DOHH2 (cell line): ENCODE measurements at regions not wholly inside any gene's neighbourhood (a gene's known extent, or its start where the extent isn't known, plus 50 kb on each side); places are given as distances from the start of the nearest gene placed in this dataset.
"Not testable (repeated sequence)": the region's sequence is repeated elsewhere in the genome, so short reads cannot be mapped to it uniquely, and the experiment has no call there.

Source experiments
- H3F3A ChIP-seq: fragments of 200-600 bp; sonication (generic), shearing (Covaris generic); 2 replicates; pipeline ENCODE4 v1.6.0; 2016; ENCODE audit warnings: antibody characterized with exemption, mild to moderate bottlenecking; ENCODE audit not compliant: control insufficient read depth, insufficient read depth
- H3K27ac ChIP-seq: fragments of 200-600 bp; sonication (generic); 2 replicates; pipeline ENCODE4 v1.5.1; 2014; ENCODE audit warnings: low read depth, mild to moderate bottlenecking, low read length, moderate library complexity
- H3K27me3 ChIP-seq: fragments of 200-600 bp; sonication (generic); 2 replicates; pipeline ENCODE4 v1.6.1; 2014; ENCODE audit warnings: mild to moderate bottlenecking, low read length, mixed read lengths; ENCODE audit not compliant: control insufficient read depth
- H3K36me3 ChIP-seq: fragments of 200-600 bp; sonication (generic); 2 replicates; pipeline ENCODE4 v1.6.1; 2014; ENCODE audit warnings: mild to moderate bottlenecking, low read length, moderate library complexity, mixed read lengths; ENCODE audit not compliant: control insufficient read depth
- H3K4me1 ChIP-seq: fragments of 200-600 bp; sonication (generic); 2 replicates; pipeline ENCODE4 v1.6.1; 2014; ENCODE audit warnings: mild to moderate bottlenecking, low read length, mixed read lengths; ENCODE audit not compliant: control insufficient read depth
- H3K4me2 ChIP-seq: fragments of 200-600 bp; sonication (generic); 2 replicates; pipeline ENCODE4 v1.6.0; 2014; ENCODE audit warnings: mild to moderate bottlenecking, low read length, moderate library complexity
- H3K4me3 ChIP-seq: fragments of 200-600 bp; sonication (generic); 2 replicates; pipeline ENCODE4 v1.5.1; 2014; ENCODE audit warnings: mild to moderate bottlenecking, low read length, mixed read lengths
- H3K79me2 ChIP-seq: fragments of 200-600 bp; sonication (generic); 2 replicates; pipeline ENCODE4 v1.6.1; 2014; ENCODE audit warnings: mild to moderate bottlenecking, low read length, mixed read lengths; ENCODE audit not compliant: control insufficient read depth
- H3K9me2 ChIP-seq: fragments of 200-600 bp; sonication (generic); replicated peaks from 2 replicates; pipeline ENCODE4 v1.6.1; 2014; ENCODE audit warnings: mild to moderate bottlenecking, low read length, mixed read lengths; ENCODE audit not compliant: control insufficient read depth
- H3K9me3 ChIP-seq: fragments of 200-600 bp; sonication (generic); 2 replicates; pipeline ENCODE4 v1.6.1; 2014; ENCODE audit warnings: antibody characterized with exemption, low read length, mixed read lengths; ENCODE audit not compliant: control insufficient read depth, insufficient read depth
- H4K20me1 ChIP-seq: fragments of 200-600 bp; sonication (generic); 2 replicates; pipeline ENCODE4 v1.6.0; 2014; ENCODE audit warnings: low read depth, mild to moderate bottlenecking, antibody characterized with exemption, low read length, moderate library complexity; ENCODE audit not compliant: control insufficient read depth, insufficient read depth

DNA sequence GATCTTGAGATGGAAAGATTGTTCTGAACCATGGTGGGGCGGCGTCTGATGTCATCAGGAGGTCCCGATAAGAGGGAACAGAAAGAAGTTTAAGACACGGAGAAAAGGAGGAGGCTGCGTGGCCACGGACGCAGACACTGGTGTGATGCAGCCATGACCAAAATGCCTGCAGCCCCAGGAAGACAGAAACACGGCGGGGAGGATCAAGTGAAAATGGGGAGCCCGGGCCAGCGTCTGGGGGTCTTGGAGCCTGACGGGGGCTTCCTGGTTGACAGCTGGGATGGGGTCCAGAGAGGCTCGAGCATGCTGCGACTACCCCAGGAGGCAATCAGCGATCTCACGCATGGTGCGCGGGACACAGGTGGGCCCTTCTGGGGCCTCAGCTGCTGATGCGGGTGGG lies 119.7 kb downstream of the NPIPB11 start:
- not testable (repeated sequence) for H3K4me3 ChIP-seq, H4K20me1 ChIP-seq, H3K79me2 ChIP-seq, H3K27ac ChIP-seq, H3K9me2 ChIP-seq, H3K4me2 ChIP-seq, H3F3A ChIP-seq, H3K36me3 ChIP-seq, H3K9me3 ChIP-seq
- Histone ChIP-seq H3K4me1 (peaks cover 11% of the 10 kb centered on the region), H3K27me3 (peaks cover 13% of the 10 kb centered on the region)

DNA sequence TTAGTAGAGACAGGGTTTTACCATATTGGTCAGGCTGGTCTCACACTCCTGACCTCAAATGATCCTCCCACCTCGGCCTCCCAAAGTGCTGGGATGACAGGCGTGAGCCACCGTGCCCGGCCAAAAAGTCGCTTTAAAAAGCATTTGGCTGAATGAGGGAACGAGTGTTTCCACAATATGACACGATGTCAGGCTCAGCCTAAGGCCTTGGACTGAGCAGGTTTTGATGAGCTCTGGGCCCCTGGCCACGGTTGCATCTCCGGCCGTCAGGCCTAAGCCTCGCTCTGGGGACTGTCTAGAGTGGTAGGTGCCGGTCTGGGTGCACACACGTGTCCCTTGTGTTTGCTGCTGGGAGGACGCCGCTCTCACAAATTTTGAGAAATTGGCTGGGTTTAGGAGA lies 120.3 kb downstream of the NPIPB11 start:
- H3K4me2 ChIP-seq, H3K27ac ChIP-seq, H3F3A ChIP-seq, H3K36me3 ChIP-seq, H3K9me3 ChIP-seq, H3K9me2 ChIP-seq, H4K20me1 ChIP-seq, H3K79me2 ChIP-seq, H3K4me3 ChIP-seq: not testable (repeated sequence)
- Histone ChIP-seq H3K4me1 (peaks cover 11% of the 10 kb centered on the region), H3K27me3 (peaks cover 12% of the 10 kb centered on the region)

DNA sequence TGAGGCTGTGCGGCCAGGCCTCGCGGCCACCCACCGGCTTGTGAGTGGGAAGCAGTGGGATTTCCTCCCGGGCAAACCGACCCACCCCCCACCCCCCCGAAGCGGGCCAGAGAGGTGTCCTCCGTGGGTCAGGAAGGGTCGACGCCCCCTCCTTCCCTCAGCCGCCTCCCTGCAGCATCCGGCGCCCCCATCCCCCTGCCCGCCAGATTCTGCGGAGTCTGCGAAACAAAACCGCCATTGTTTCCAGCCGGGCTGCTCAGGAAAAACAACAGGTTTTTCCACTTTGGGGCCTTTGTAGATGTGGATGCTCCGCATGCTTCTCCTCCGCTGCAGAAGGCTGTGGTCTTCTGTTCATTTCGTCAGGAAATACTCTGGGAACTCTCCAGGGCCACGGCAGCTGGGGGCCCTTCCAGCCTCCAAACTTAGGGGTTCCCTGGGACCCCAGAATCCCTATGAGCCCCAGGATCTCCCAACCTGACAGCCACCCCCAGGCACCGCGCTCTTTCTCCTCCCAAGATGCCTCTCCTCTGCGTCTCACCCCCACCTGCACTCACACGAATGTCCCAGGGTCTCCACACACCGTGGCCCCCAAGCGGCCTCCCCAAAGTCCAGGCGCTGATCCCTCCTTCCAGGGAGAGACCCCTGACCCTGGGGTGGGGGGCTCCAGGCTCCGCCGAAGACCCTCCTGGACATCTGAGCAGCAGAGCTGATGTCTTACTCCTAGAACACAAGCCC lies 121.2 kb downstream of the NPIPB11 start:
- H3K4me1 ChIP-seq = peaks cover 11% of the 10 kb centered on the region
- H3K79me2 ChIP-seq, H3K27me3 ChIP-seq, H3K4me2 ChIP-seq, H3K9me2 ChIP-seq, H4K20me1 ChIP-seq, H3K9me3 ChIP-seq, H3K36me3 ChIP-seq, H3F3A ChIP-seq, H3K27ac ChIP-seq, H3K4me3 ChIP-seq: not testable (repeated sequence)

DNA sequence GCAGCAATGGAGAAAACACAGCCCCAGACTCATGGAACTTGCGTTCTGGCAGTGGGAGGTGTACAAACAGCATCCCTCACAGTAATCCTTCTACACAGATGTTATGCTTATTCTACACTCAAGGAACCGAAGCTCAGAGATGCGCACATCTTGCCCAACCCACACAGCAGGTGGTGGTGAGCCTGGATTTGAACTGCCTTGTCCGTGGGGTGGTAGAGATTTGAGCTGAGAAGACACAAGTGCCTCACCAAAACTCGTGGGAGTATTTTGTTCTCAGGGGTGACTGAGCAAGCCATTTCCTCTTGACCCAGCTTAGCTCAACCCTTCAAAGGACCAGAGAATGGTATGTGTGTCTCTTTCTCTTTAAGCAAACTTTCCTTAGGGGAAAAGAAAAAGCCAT lies 121.8 kb downstream of the NPIPB11 start:
- not testable (repeated sequence) for H3K27ac ChIP-seq, H3K9me2 ChIP-seq, H3K9me3 ChIP-seq, H4K20me1 ChIP-seq, H3K4me3 ChIP-seq, H3F3A ChIP-seq, H3K36me3 ChIP-seq, H3K4me2 ChIP-seq, H3K79me2 ChIP-seq, H3K27me3 ChIP-seq
- peaks cover 11% of the 10 kb centered on the region for H3K4me1 ChIP-seq

DNA sequence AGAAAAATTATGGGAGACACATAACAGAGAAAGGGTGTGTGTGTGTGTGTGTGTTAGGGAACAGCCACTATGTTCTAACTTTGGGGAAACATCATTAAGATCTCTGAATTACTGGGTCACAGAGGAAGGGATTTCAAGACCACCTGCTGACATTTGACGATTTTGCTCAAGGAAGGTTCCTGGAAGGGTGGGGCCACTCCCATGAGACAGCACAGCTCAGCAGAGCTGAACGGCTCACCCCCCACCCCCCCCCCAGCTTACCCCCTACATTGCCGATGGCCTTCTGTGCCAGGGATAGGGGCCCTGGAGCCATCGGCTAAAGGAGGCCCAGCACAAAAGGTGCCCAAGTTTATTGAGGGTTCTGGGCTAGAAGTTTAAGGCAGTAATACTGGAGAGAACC lies 122.4 kb downstream of the NPIPB11 start:
- not testable (repeated sequence) for H3K4me3 ChIP-seq, H3F3A ChIP-seq, H3K27me3 ChIP-seq, H3K9me2 ChIP-seq, H3K79me2 ChIP-seq, H3K27ac ChIP-seq, H4K20me1 ChIP-seq, H3K9me3 ChIP-seq, H3K4me2 ChIP-seq, H3K36me3 ChIP-seq
- peaks cover 11% of the 10 kb centered on the region for H3K4me1 ChIP-seq

DNA sequence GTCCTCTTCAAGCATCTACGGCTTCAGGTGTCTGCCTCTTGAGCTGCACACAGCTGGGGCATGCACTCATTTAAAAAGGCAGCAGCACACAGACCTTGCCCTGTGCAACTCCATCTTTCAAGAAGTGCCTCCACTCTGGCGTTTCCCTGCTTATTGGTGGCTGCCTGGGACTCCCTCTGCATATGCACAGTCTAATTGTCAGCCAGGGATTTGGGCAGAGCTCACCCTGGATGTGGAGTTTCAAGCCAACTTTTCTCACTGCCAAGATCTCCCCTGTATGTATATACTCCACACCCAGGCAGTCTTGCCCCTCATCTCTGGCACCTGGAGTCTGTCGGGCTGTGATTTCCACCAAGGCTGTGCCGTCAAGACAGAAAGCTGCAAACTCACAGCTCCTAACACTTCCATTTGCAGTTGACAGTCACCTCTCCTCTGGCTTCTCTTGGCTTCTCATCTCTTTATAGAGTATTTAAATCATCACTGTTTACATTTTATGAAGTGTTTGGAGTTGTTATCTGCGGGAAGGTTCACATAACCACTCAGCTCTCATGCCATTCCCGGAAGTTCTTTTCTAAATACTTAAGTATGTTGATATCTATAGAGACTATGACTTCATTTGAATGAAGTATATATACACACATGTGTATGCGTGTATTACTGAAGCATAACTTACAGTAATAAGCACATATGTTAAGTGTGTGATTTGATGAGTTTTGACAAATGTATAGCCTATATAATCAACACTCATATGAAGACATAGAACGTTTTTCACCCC lies 128.2 kb downstream of the NPIPB11 start:
- not testable (repeated sequence) for H3K36me3 ChIP-seq, H3K9me2 ChIP-seq, H3F3A ChIP-seq, H3K4me3 ChIP-seq, H3K79me2 ChIP-seq, H3K9me3 ChIP-seq, H3K4me2 ChIP-seq, H3K4me1 ChIP-seq, H3K27me3 ChIP-seq, H3K27ac ChIP-seq, H4K20me1 ChIP-seq

DNA sequence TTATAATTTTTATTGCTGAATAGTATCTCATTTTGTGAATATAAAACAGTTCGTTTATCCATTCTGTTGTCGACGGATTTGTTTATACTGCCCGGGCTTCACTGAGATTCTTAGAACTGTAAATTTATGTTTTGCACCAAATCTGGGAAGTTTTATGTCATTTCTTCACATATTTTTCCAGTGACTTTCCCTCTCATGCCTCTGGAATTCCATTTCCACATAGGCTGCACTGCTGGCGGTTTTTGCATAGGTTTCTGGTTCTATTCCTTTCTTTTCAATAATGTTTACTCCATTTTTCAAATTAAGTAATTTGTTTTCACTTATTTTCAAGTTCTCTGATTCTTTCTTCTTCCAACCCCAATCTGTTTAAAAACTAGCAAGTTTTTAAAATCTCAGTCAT lies 130.1 kb downstream of the NPIPB11 start:
- not testable (repeated sequence) for H3K9me2 ChIP-seq, H3K27me3 ChIP-seq, H3F3A ChIP-seq, H3K4me2 ChIP-seq, H3K4me1 ChIP-seq, H4K20me1 ChIP-seq, H3K79me2 ChIP-seq, H3K4me3 ChIP-seq, H3K9me3 ChIP-seq, H3K27ac ChIP-seq, H3K36me3 ChIP-seq
